Esophagus squamous epithelium (tissue), 4 donors: ENCODE measurements at regions not wholly inside any gene's neighbourhood (a gene's known extent, or its start where the extent isn't known, plus 50 kb on each side); places are given as distances from the start of the nearest gene placed in this dataset.

ENCODE experiments used
- POLR2A ChIP-seq, 4 donors: fragments of 450-650 bp; IDR thresholded peaks; one replicate each; pipeline ENCODE4 v1.6.1; 2017; ENCODE audit warnings: antibody characterized with exemption in 4 of 4, mild to moderate bottlenecking in 4 of 4, moderate library complexity in 3 of 4
- TF ChIP-seq, protein P1 (sequence below), 6 experiments: fragments of 450-650 bp in 4 of 6; fragments of 200-600 bp in 2 of 6; sonication (generic) in 2 of 6; IDR thresholded peaks; one replicate each; pipeline ENCODE4 v1.5.1; 2016 to 2019; ENCODE audit warnings: antibody characterized with exemption in 6 of 6, mild to moderate bottlenecking in 4 of 6, moderate library complexity in 4 of 6

GRCh38 chr1:67522001-67522441 lies 91.8 kb upstream of the SERBP1 start:
- TF ChIP-seq, protein P1, sequence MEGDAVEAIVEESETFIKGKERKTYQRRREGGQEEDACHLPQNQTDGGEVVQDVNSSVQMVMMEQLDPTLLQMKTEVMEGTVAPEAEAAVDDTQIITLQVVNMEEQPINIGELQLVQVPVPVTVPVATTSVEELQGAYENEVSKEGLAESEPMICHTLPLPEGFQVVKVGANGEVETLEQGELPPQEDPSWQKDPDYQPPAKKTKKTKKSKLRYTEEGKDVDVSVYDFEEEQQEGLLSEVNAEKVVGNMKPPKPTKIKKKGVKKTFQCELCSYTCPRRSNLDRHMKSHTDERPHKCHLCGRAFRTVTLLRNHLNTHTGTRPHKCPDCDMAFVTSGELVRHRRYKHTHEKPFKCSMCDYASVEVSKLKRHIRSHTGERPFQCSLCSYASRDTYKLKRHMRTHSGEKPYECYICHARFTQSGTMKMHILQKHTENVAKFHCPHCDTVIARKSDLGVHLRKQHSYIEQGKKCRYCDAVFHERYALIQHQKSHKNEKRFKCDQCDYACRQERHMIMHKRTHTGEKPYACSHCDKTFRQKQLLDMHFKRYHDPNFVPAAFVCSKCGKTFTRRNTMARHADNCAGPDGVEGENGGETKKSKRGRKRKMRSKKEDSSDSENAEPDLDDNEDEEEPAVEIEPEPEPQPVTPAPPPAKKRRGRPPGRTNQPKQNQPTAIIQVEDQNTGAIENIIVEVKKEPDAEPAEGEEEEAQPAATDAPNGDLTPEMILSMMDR (IDR thresholded peaks at IDR 0.05), result no peak
- no peak for TF ChIP-seq POLR2A (IDR thresholded peaks at IDR 0.05)
